ENCODE measurements at regions not wholly inside any gene's neighbourhood (a gene's known extent, or its start where the extent isn't known, plus 50 kb on each side); places are given as distances from the start of the nearest gene placed in this dataset.

DNA sequence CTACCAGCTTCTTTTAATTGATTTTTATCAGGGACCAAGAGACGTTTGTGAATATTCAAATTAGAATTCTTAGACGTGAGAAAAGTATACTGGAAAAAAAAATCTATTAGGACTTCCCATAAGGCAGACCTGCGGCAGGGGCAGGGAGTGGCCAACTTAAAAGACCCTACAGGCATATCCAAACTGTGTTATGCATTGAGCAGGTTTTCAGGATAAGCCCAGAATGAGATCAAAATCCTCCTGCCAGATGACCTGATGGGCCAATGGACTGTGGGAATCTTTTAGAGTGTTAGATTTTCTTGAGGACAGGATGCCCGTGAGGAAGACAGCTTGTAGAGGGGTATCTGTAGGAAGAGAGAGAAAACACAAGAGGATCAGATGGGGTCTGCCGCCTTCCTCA lies 391.5 kb downstream of the CD83 start:
- Histone ChIP-seq H3K4me3 (ENCODE audit: low read depth, low read length, poor library complexity, severe bottlenecking) (no peak overlapping the region), H3K9me2 (ENCODE audit: insufficient read depth, low read length) (no peaks in the 10 kb centered on the region), H3K4me2 (ENCODE audit: low read length) (no peak overlapping the region), H3K27ac (ENCODE audit: low read depth, low read length, poor library complexity, severe bottlenecking) (no peak overlapping the region), H3K9me3 (ENCODE audit: low read length) (no peaks in the 10 kb centered on the region), H2AFZ (ENCODE audit: low read length) (no peak overlapping the region), H3K36me3 (ENCODE audit: insufficient read depth, low read length) (no peaks in the 10 kb centered on the region), H3K4me1 (ENCODE audit: insufficient read depth, low read length, poor library complexity, severe bottlenecking) (no peaks in the 10 kb centered on the region), H4K20me1 (ENCODE audit: insufficient read depth, low read length) (no peaks in the 10 kb centered on the region), H3K79me2 (ENCODE audit: insufficient read depth, low read depth, low read length) (no peaks in the 10 kb centered on the region)
- CTCF ChIA-PET (ENCODE audit: unreplicated experiment), result no interaction called here
- intact Hi-C loops (cut with micrococcal nuclease; ENCODE audit: unreplicated experiment), result no loop called here
- BruUV-seq (replicated peaks), result no TSS peak
- no peak for DNase-seq (ENCODE audit: low spot score)
- POLR2A ChIA-PET, result interaction anchor here (0.6 kb wide), 1 partner anchor 55 kb away, joined by 3 read pairs; no protein-coding TSS in a partner anchor
- no peak for TF ChIP-seq EZH2phosphoT487 (IDR thresholded peaks at IDR 0.05; ENCODE audit: borderline replicate concordance, low read depth, low read length)
- TF ChIP-seq, protein P1, sequence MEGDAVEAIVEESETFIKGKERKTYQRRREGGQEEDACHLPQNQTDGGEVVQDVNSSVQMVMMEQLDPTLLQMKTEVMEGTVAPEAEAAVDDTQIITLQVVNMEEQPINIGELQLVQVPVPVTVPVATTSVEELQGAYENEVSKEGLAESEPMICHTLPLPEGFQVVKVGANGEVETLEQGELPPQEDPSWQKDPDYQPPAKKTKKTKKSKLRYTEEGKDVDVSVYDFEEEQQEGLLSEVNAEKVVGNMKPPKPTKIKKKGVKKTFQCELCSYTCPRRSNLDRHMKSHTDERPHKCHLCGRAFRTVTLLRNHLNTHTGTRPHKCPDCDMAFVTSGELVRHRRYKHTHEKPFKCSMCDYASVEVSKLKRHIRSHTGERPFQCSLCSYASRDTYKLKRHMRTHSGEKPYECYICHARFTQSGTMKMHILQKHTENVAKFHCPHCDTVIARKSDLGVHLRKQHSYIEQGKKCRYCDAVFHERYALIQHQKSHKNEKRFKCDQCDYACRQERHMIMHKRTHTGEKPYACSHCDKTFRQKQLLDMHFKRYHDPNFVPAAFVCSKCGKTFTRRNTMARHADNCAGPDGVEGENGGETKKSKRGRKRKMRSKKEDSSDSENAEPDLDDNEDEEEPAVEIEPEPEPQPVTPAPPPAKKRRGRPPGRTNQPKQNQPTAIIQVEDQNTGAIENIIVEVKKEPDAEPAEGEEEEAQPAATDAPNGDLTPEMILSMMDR (conservative IDR thresholded peaks at IDR 0.05; ENCODE audit: low read length), result no peak

DNA sequence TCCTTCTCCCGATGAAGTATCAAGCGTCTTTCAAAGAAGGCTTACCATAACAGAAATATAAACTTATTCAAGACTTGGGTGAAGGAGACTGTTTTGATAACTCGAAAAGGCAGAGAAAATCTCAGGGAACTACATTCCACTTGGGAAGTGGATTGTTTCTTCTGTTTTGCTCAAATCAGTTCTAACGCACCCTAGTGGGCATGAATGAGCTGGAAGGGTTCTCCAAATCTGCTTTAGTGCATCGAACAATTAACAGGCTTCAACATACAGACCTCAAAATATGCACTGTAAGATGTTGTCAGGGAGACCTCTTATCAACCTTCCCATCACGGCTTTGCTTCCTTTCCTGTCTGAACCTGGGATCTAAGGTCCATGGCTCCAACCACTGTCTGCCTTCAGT lies 392.5 kb downstream of the CD83 start:
- POLR2A ChIA-PET, result interaction anchor here (0.5 to 0.6 kb wide), 2 partner anchors 1110 to 1739 kb away, joined by 3 read pairs; no protein-coding TSS in a partner anchor
- Histone ChIP-seq H2AFZ (ENCODE audit: low read length) (no peak overlapping the region), H3K4me2 (ENCODE audit: low read length) (no peak overlapping the region), H3K79me2 (ENCODE audit: insufficient read depth, low read depth, low read length) (no peaks in the 10 kb centered on the region), H4K20me1 (ENCODE audit: insufficient read depth, low read length) (no peaks in the 10 kb centered on the region), H3K27ac (ENCODE audit: low read depth, low read length, poor library complexity, severe bottlenecking) (no peak overlapping the region), H3K9me3 (ENCODE audit: low read length) (no peaks in the 10 kb centered on the region), H3K9me2 (ENCODE audit: insufficient read depth, low read length) (no peaks in the 10 kb centered on the region), H3K36me3 (ENCODE audit: insufficient read depth, low read length) (no peaks in the 10 kb centered on the region), H3K4me1 (ENCODE audit: insufficient read depth, low read length, poor library complexity, severe bottlenecking) (no peaks in the 10 kb centered on the region), H3K4me3 (ENCODE audit: low read depth, low read length, poor library complexity, severe bottlenecking) (no peak overlapping the region)
- CTCF ChIA-PET (ENCODE audit: unreplicated experiment), result no interaction called here
- TF ChIP-seq EZH2phosphoT487 (IDR thresholded peaks at IDR 0.05; ENCODE audit: borderline replicate concordance, low read depth, low read length), result no peak
- TF ChIP-seq, protein P1 (conservative IDR thresholded peaks at IDR 0.05; ENCODE audit: low read length), result peak; percentile 62; the same call in 1 of the 2 replicates
- no TSS peak for BruUV-seq (replicated peaks)
- peak; percentile 10 for DNase-seq (ENCODE audit: low spot score)
- intact Hi-C loops (cut with micrococcal nuclease; ENCODE audit: unreplicated experiment), result no loop called here

DNA sequence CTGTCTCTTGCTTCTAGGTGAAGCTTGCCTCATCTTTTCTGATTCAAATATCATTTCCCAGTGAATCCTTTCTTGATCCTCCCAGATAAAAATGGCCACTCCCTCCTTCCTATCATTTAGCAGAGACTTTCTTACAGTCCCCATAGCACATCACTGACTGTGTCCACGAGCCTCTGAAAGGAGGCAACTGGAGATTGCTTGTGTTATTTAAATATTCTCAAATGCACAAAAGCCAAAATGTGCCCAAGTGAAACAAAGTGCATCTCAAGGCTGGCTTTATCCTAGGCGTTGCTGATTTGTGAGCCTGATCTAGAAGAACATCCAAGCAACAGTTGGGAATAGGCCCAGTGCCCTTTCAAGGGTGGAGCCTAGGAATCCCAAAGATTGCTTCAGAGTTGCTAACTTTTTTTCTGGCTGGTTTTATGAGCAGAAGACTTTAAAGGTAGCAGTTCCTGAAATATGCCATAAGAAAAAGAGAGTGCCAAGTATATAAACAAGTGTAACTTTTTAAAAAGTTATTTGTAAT lies 393.6 kb downstream of the CD83 start:
- Histone ChIP-seq H3K27ac (ENCODE audit: low read depth, low read length, poor library complexity, severe bottlenecking) (no peak overlapping the region), H3K9me2 (ENCODE audit: insufficient read depth, low read length) (no peaks in the 10 kb centered on the region), H3K4me3 (ENCODE audit: low read depth, low read length, poor library complexity, severe bottlenecking) (no peak overlapping the region), H4K20me1 (ENCODE audit: insufficient read depth, low read length) (no peaks in the 10 kb centered on the region), H3K9me3 (ENCODE audit: low read length) (no peaks in the 10 kb centered on the region), H2AFZ (ENCODE audit: low read length) (no peak overlapping the region), H3K4me2 (ENCODE audit: low read length) (no peak overlapping the region), H3K79me2 (ENCODE audit: insufficient read depth, low read depth, low read length) (no peaks in the 10 kb centered on the region), H3K4me1 (ENCODE audit: insufficient read depth, low read length, poor library complexity, severe bottlenecking) (no peaks in the 10 kb centered on the region), H3K36me3 (ENCODE audit: insufficient read depth, low read length) (no peaks in the 10 kb centered on the region)
- ChIA-PET POLR2A (no interaction called here), CTCF (ENCODE audit: unreplicated experiment) (no interaction called here)
- DNase-seq (ENCODE audit: low spot score), result no peak
- BruUV-seq (replicated peaks), result no TSS peak
- TF ChIP-seq EZH2phosphoT487 (IDR thresholded peaks at IDR 0.05; ENCODE audit: borderline replicate concordance, low read depth, low read length), result no peak
- TF ChIP-seq, protein P1 (conservative IDR thresholded peaks at IDR 0.05; ENCODE audit: low read length), result no peak
- intact Hi-C loops (cut with micrococcal nuclease; ENCODE audit: unreplicated experiment), result no loop called here
